ENCODE measurements at regions not wholly inside any gene's neighbourhood (a gene's known extent, or its start where the extent isn't known, plus 50 kb on each side); places are given as distances from the start of the nearest gene placed in this dataset.

DNA sequence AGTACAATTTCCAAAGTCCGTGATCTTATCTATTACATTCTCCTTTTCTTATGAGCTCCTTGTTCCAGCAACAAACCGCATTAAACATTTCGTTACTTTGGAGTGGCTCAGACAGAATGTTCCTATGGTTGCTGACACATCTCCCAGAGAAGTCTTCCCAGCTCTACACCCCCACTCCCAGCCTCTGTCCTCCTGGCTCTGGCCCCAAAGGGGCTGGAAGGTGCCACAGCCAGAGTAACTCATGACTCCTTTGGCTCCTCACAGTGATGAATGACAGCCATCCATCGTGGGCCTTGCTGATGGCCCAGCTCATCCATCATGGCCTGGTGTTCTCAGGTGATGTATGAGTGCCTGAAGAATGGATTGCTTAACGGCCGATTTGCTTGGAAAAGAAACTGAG lies 203.0 kb downstream of the DHX35 start:
- H3K4me3 ChIP-seq (ENCODE audit: low read depth, low read length) = no peak overlapping the region
- POLR2A ChIA-PET = no interaction called here
- no peak overlapping the region for H3K27ac ChIP-seq (ENCODE audit: low read depth, low read length)
- CTCF ChIA-PET = no interaction called here
- TF ChIP-seq, protein P1, sequence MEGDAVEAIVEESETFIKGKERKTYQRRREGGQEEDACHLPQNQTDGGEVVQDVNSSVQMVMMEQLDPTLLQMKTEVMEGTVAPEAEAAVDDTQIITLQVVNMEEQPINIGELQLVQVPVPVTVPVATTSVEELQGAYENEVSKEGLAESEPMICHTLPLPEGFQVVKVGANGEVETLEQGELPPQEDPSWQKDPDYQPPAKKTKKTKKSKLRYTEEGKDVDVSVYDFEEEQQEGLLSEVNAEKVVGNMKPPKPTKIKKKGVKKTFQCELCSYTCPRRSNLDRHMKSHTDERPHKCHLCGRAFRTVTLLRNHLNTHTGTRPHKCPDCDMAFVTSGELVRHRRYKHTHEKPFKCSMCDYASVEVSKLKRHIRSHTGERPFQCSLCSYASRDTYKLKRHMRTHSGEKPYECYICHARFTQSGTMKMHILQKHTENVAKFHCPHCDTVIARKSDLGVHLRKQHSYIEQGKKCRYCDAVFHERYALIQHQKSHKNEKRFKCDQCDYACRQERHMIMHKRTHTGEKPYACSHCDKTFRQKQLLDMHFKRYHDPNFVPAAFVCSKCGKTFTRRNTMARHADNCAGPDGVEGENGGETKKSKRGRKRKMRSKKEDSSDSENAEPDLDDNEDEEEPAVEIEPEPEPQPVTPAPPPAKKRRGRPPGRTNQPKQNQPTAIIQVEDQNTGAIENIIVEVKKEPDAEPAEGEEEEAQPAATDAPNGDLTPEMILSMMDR (IDR thresholded peaks at IDR 0.05; ENCODE audit: low read depth, low read length) = no peak
- no peaks in the 10 kb centered on the region for H3K9me3 ChIP-seq (ENCODE audit: control insufficient read depth, insufficient read depth, low read length)
- DNase-seq (ENCODE audit: low read depth, low spot score) = no peak
- H3K27me3 ChIP-seq (ENCODE audit: control insufficient read depth, insufficient read depth, low read length) = no peaks in the 10 kb centered on the region

DNA sequence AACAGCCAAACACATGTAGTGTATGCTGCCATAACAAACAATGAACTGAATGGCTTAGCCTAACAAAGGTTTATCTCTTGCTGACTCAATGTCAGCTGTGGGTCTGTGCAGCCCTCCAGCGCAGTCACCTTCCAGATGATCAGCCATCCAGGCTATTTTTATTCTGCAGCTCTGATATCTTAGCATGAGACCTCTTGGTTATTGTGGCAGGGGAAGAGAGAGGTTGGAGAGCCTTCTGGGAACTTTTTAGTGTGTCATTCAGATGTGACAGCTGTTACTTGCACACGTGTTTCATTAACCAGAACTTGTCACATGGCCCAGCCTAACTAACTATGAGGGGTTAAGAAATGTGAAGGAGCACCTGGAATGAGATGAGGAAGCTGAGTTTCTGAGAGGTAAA lies 202.5 kb downstream of the DHX35 start:
- Histone ChIP-seq H3K27me3 (ENCODE audit: control insufficient read depth, insufficient read depth, low read length) (no peaks in the 10 kb centered on the region), H3K4me3 (ENCODE audit: low read depth, low read length) (no peak overlapping the region), H3K9me3 (ENCODE audit: control insufficient read depth, insufficient read depth, low read length) (no peaks in the 10 kb centered on the region), H3K27ac (ENCODE audit: low read depth, low read length) (no peak overlapping the region)
- ChIA-PET POLR2A (no interaction called here), CTCF (no interaction called here)
- TF ChIP-seq, protein P1 (IDR thresholded peaks at IDR 0.05; ENCODE audit: low read depth, low read length) = no peak
- no peak for DNase-seq (ENCODE audit: low read depth, low spot score)

DNA sequence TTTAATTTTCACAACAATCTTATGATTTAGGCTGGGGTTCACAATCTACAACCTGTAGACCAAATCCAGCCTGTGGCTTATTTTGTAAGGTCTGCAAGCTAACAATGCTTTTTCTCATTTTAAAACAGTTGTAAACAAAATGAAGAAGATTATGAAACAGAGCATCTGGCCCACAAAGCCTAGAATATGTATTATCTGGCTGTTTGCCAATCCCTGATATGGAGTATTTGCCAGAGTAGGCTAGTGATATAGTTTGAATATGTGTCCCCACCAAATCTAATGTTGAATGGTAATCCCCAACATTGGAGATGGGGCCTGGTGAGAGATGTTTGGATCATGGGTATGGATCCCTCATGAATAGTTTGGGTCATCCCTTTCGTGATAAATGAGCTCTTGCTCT lies 201.8 kb downstream of the DHX35 start:
- ChIA-PET POLR2A (no interaction called here), CTCF (no interaction called here)
- no peak overlapping the region for H3K27ac ChIP-seq (ENCODE audit: low read depth, low read length)
- no peaks in the 10 kb centered on the region for H3K9me3 ChIP-seq (ENCODE audit: control insufficient read depth, insufficient read depth, low read length)
- H3K4me3 ChIP-seq (ENCODE audit: low read depth, low read length) = no peak overlapping the region
- TF ChIP-seq, protein P1 (IDR thresholded peaks at IDR 0.05; ENCODE audit: low read depth, low read length) = no peak
- DNase-seq (ENCODE audit: low read depth, low spot score) = no peak
- H3K27me3 ChIP-seq (ENCODE audit: control insufficient read depth, insufficient read depth, low read length) = no peaks in the 10 kb centered on the region

DNA sequence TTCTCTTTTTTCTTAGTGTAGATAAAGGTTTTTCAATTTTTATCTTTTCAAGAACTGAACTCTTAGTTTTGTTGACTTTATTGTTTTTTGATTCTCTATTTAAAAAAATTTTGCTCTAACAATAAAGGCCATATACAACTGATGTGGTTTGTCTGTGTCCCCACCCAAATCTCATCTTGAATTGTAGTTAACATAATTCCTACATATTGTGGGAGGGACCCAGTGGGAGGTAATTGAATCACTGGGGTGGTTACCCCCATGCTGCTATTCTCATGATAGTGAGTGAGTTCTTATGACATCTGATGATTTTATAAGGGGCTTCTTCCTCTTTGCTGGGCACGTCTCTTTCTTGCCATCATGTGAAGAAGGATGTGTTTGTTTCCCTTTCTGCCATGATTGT lies 199.8 kb downstream of the DHX35 start:
- no peak for DNase-seq (ENCODE audit: low read depth, low spot score)
- no peaks in the 10 kb centered on the region for H3K9me3 ChIP-seq (ENCODE audit: control insufficient read depth, insufficient read depth, low read length)
- POLR2A ChIA-PET = no interaction called here
- no peak overlapping the region for H3K4me3 ChIP-seq (ENCODE audit: low read depth, low read length)
- TF ChIP-seq, protein P1 (IDR thresholded peaks at IDR 0.05; ENCODE audit: low read depth, low read length) = no peak
- CTCF ChIA-PET = no interaction called here
- H3K27ac ChIP-seq (ENCODE audit: low read depth, low read length) = no peak overlapping the region
- H3K27me3 ChIP-seq (ENCODE audit: control insufficient read depth, insufficient read depth, low read length) = no peaks in the 10 kb centered on the region

DNA sequence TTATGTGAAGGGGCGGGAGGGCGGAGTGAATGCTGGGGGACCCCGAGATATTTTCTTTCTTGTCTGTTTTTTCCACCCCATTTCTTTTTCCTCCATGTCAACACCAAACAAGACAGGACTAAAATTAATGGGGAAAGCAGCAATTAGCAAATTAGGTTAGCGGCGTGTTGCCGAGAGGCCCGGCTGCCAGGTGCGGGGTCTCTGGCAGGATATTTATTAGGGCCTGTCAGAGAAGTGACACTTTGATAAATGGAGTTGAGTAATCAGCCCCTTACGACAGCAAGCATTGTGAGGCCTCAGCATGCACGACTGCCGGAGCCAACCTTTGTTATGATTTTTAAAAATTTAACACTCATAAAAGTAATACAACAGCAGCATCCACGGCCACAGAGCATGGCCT lies 193.8 kb downstream of the DHX35 start:
- TF ChIP-seq, protein P1 (IDR thresholded peaks at IDR 0.05; ENCODE audit: low read depth, low read length) = no peak
- ChIA-PET POLR2A (no interaction called here), CTCF (no interaction called here)
- no peaks in the 10 kb centered on the region for H3K27me3 ChIP-seq (ENCODE audit: control insufficient read depth, insufficient read depth, low read length)
- H3K9me3 ChIP-seq (ENCODE audit: control insufficient read depth, insufficient read depth, low read length) = no peaks in the 10 kb centered on the region
- no peak overlapping the region for H3K27ac ChIP-seq (ENCODE audit: low read depth, low read length)
- DNase-seq (ENCODE audit: low read depth, low spot score) = no peak
- H3K4me3 ChIP-seq (ENCODE audit: low read depth, low read length) = no peak overlapping the region

Measured in AG04450 (cell line).